HG03457 (cell line): ENCODE measurements at regions not wholly inside any gene's neighbourhood (a gene's known extent, or its start where the extent isn't known, plus 50 kb on each side); places are given as distances from the start of the nearest gene placed in this dataset.

Experiments used
- ATAC-seq: cut with Tn5 transposase; IDR thresholded peaks from one replicate; pipeline ENCODE4 v1.9.1; 2021; ENCODE audit warnings: moderate number of reproducible peaks; ENCODE audit not compliant: unreplicated experiment

GRCh38 chr15:26378304-26378703, 394.6 kb downstream of the GABRB3 start:
- no peak for ATAC-seq

- no peak for ATAC-seq
These were observed 396.6 kb downstream of the GABRB3 start for GRCh38 chr15:26376243-26376642.

GRCh38 chr15:26374806-26375205, 398.1 kb downstream of the GABRB3 start:
- no peak for ATAC-seq

- no peak for ATAC-seq
These were observed 400.2 kb downstream of the GABRB3 start for GRCh38 chr15:26372706-26373105.

GRCh38 chr15:26365077-26365476, 407.8 kb downstream of the GABRB3 start:
- no peak for ATAC-seq

GRCh38 chr15:26359855-26360254, 413.0 kb downstream of the GABRB3 start:
- no peak for ATAC-seq

- no peak for ATAC-seq
These were observed 414.2 kb downstream of the GABRB3 start for GRCh38 chr15:26358708-26359107.

GRCh38 chr15:26357653-26358052, 415.2 kb downstream of the GABRB3 start:
- no peak for ATAC-seq

- no peak for ATAC-seq
These were observed 417.3 kb downstream of the GABRB3 start for GRCh38 chr15:26355472-26356074.

GRCh38 chr15:26352909-26353308, 420.0 kb downstream of the GABRB3 start:
- no peak for ATAC-seq

- ATAC-seq: no peak
These were observed 420.5 kb downstream of the GABRB3 start for GRCh38 chr15:26352406-26352805.

GRCh38 chr15:26325495-26325894, 447.4 kb downstream of the GABRB3 start:
- ATAC-seq: no peak

GRCh38 chr15:26323566-26323965, 449.3 kb downstream of the GABRB3 start:
- ATAC-seq: no peak

- ATAC-seq: no peak
These were observed 454.2 kb downstream of the GABRB3 start for GRCh38 chr15:26318689-26319088.

- ATAC-seq: no peak
These were observed 451.4 kb upstream of the ATP10A start for GRCh38 chr15:26314577-26314976.

- ATAC-seq: no peak
These were observed 448.6 kb upstream of the ATP10A start for GRCh38 chr15:26311710-26312236.

GRCh38 chr15:26298659-26299170, 435.6 kb upstream of the ATP10A start:
- ATAC-seq: no peak

- ATAC-seq: no peak
These were observed 435.0 kb upstream of the ATP10A start for GRCh38 chr15:26298010-26298658.

GRCh38 chr15:26295336-26296085, 432.4 kb upstream of the ATP10A start:
- ATAC-seq: no peak

- ATAC-seq: no peak
These were observed 431.0 kb upstream of the ATP10A start for GRCh38 chr15:26294059-26294689.

GRCh38 chr15:26287381-26287780, 424.3 kb upstream of the ATP10A start:
- ATAC-seq: no peak
